ENCODE measurements at regions not wholly inside any gene's neighbourhood (a gene's known extent, or its start where the extent isn't known, plus 50 kb on each side); places are given as distances from the start of the nearest gene placed in this dataset.

DNA sequence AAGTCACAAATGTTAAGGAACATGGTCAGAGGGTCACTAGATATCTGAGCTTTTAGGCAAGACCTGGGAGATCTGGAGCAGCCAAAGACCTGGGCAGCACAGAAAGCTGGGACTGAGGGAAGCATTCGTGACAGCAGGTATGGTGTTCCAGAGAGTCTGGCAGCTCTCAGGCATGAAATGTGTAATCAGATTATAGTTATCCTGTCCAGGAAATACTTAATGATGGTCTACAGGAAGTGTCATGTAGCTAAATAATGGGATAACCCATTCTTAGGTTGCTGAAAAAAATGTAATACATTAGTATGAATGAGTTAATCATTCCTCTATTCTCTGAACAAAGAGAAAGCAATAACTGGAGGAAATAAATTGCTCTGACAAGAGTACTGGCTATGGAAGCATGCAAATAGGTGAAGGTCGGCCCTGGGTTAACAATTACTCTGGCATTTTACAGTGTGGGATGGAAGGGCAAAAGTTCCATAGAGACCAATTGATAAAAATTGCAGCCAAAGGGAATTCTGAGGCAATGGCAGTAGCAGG, 740.5 kb downstream of the CBLN4 start:
- H3K27ac Mint-ChIP-seq = no peak overlapping the region

DNA sequence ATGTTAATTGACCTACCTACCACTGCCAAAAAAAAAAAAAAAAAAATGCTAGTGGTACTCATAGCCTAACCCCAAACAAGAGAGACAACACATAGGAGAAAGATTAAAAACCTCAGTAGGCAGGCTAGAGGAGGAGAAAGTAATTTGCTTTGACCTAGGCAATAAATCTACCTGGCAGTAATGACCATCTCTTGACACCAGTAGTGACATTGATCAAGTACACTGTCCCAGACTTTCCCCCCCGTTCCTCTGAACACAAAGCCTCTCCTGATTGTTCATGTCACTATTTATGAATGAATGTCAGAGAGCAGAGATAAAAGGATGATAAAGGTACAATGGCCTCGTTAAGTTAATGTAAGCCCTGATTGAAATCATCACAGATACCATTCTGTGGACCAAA, 746.8 kb downstream of the CBLN4 start:
- H3K27me3 Mint-ChIP-seq (ENCODE audit: low read depth) = peaks cover 29% of the 10 kb centered on the region

More for the DNA sequence above, 740.5 kb downstream of the CBLN4 start:
- TF ChIP-seq, protein P1, sequence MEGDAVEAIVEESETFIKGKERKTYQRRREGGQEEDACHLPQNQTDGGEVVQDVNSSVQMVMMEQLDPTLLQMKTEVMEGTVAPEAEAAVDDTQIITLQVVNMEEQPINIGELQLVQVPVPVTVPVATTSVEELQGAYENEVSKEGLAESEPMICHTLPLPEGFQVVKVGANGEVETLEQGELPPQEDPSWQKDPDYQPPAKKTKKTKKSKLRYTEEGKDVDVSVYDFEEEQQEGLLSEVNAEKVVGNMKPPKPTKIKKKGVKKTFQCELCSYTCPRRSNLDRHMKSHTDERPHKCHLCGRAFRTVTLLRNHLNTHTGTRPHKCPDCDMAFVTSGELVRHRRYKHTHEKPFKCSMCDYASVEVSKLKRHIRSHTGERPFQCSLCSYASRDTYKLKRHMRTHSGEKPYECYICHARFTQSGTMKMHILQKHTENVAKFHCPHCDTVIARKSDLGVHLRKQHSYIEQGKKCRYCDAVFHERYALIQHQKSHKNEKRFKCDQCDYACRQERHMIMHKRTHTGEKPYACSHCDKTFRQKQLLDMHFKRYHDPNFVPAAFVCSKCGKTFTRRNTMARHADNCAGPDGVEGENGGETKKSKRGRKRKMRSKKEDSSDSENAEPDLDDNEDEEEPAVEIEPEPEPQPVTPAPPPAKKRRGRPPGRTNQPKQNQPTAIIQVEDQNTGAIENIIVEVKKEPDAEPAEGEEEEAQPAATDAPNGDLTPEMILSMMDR (IDR thresholded peaks at IDR 0.05; ENCODE audit: unreplicated experiment) = no peak
- H3K27me3 Mint-ChIP-seq (ENCODE audit: low read depth) = peaks cover 50% of the 10 kb centered on the region
- H3K9me3 Mint-ChIP-seq = no peaks in the 10 kb centered on the region
- no peaks in the 10 kb centered on the region for H3K36me3 Mint-ChIP-seq
- no peak overlapping the region for H3K4me3 Mint-ChIP-seq
- no peaks in the 10 kb centered on the region for H3K4me1 Mint-ChIP-seq
- DNase-seq (ENCODE audit: low spot score in 2 of 2, unreplicated experiment in 2 of 2) = no peak

GRCh38 chr20:55255016-55255415, 750.3 kb downstream of the CBLN4 start:
- Mint-ChIP-seq H3K27ac (no peak overlapping the region), H3K9me3 (no peaks in the 10 kb centered on the region), H3K36me3 (no peaks in the 10 kb centered on the region), H3K4me3 (no peak overlapping the region), H3K4me1 (no peaks in the 10 kb centered on the region), H3K27me3 (ENCODE audit: low read depth) (peaks cover 26% of the 10 kb centered on the region)
- TF ChIP-seq, protein P1 (IDR thresholded peaks at IDR 0.05; ENCODE audit: unreplicated experiment) = no peak
- DNase-seq (ENCODE audit: low spot score in 2 of 2, unreplicated experiment in 2 of 2) = no peak

More for the DNA sequence above, 746.8 kb downstream of the CBLN4 start:
- DNase-seq (ENCODE audit: low spot score in 2 of 2, unreplicated experiment in 2 of 2) = no peak
- Mint-ChIP-seq H3K36me3 (no peaks in the 10 kb centered on the region), H3K4me3 (no peak overlapping the region), H3K4me1 (no peaks in the 10 kb centered on the region), H3K27ac (no peak overlapping the region), H3K9me3 (no peaks in the 10 kb centered on the region)
- TF ChIP-seq, protein P1 (IDR thresholded peaks at IDR 0.05; ENCODE audit: unreplicated experiment) = no peak

- TF ChIP-seq, protein P1 (IDR thresholded peaks at IDR 0.05; ENCODE audit: unreplicated experiment) = no peak
- Mint-ChIP-seq H3K27ac (peak overlapping the region; percentile 41), H3K27me3 (ENCODE audit: low read depth) (peaks cover 26% of the 10 kb centered on the region), H3K36me3 (no peaks in the 10 kb centered on the region), H3K9me3 (peaks cover 3% of the 10 kb centered on the region), H3K4me1 (no peaks in the 10 kb centered on the region), H3K4me3 (no peak overlapping the region)
- no peak for DNase-seq (ENCODE audit: low spot score in 2 of 2, unreplicated experiment in 2 of 2)
Observed at GRCh38 chr20:55253781-55254180, 751.5 kb downstream of the CBLN4 start.

GRCh38 chr20:55252521-55252920, 752.8 kb downstream of the CBLN4 start:
- H3K27ac Mint-ChIP-seq = no peak overlapping the region
- H3K4me3 Mint-ChIP-seq = no peak overlapping the region
- H3K27me3 Mint-ChIP-seq (ENCODE audit: low read depth) = peaks cover 24% of the 10 kb centered on the region
- no peaks in the 10 kb centered on the region for H3K4me1 Mint-ChIP-seq
- no peak for DNase-seq (ENCODE audit: low spot score in 2 of 2, unreplicated experiment in 2 of 2)
- TF ChIP-seq, protein P1 (IDR thresholded peaks at IDR 0.05; ENCODE audit: unreplicated experiment) = no peak
- no peaks in the 10 kb centered on the region for H3K36me3 Mint-ChIP-seq
- H3K9me3 Mint-ChIP-seq = peaks cover 7% of the 10 kb centered on the region

GRCh38 chr20:55251170-55251569, 754.1 kb downstream of the CBLN4 start:
- Mint-ChIP-seq H3K4me1 (no peaks in the 10 kb centered on the region), H3K9me3 (peaks cover 17% of the 10 kb centered on the region), H3K4me3 (no peak overlapping the region), H3K27ac (no peak overlapping the region), H3K27me3 (ENCODE audit: low read depth) (peaks cover 16% of the 10 kb centered on the region), H3K36me3 (no peaks in the 10 kb centered on the region)
- TF ChIP-seq, protein P1 (IDR thresholded peaks at IDR 0.05; ENCODE audit: unreplicated experiment) = no peak
- DNase-seq (ENCODE audit: low spot score in 2 of 2, unreplicated experiment in 2 of 2) = no peak

Measured in mesothelial cell of epicardium (in vitro differentiated cells).